ENCODE measurements at regions not wholly inside any gene's neighbourhood (a gene's known extent, or its start where the extent isn't known, plus 50 kb on each side); places are given as distances from the start of the nearest gene placed in this dataset.

GRCh38 chr5:3481175-3481574 is 114.5 kb upstream of the IRX1 start (continued):
- no peak for TF ChIP-seq POLR2AphosphoS5 (IDR thresholded peaks at IDR 0.05; ENCODE audit: low read depth, low read length)

DNA sequence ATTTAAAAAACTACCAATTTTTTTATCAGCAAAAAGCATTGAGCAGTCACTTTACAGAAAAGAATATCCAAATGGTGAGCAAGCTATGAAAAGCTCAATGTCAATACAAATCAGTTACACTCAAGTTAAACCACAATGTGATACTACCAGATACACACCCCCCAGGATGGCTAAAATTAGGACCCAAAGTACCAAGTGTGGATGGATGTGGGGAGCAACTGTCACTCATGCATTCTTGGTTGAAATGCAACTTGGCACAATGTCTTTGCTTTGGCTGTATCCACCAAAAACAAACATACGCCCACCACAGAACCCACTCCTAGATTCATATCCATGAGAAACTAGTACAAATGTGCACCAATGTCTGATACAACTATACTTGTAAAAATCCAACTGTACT is 120.0 kb upstream of the IRX1 start:
- no peak overlapping the region for H3K27ac ChIP-seq (ENCODE audit: low read depth, low read length)
- BruUV-seq (replicated peaks), result no TSS peak
- H3K4me3 ChIP-seq (replicated peaks in 1 of 2; ENCODE audit: low read depth in 1 of 2, low read length in 2 of 2), result no peak overlapping the region
- CTCF ChIA-PET, result no interaction called here
- DNase-seq (ENCODE audit: low read depth, low spot score), result no peak
- TF ChIP-seq ELF1 (IDR thresholded peaks at IDR 0.05; ENCODE audit: borderline replicate concordance, low read depth) (no peak), RAD21 (IDR thresholded peaks at IDR 0.05; ENCODE audit: low read depth) (no peak), EGR1 (IDR thresholded peaks at IDR 0.05; ENCODE audit: low read depth) (no peak), ZFX (IDR thresholded peaks at IDR 0.05) (no peak), CEBPB (IDR thresholded peaks at IDR 0.05; ENCODE audit: low read depth) (no peak), YY1 (IDR thresholded peaks at IDR 0.05; ENCODE audit: extremely low read depth, insufficient replicate concordance, low read depth, low read length) (no peak), JUND (IDR thresholded peaks at IDR 0.05) (no peak), SRF (IDR thresholded peaks at IDR 0.05; ENCODE audit: low read depth) (no peak), POLR2A (IDR thresholded peaks at IDR 0.05; ENCODE audit: borderline replicate concordance, extremely low read depth, insufficient read depth, insufficient read length) (no peak), EZH2phosphoT487 (IDR thresholded peaks at IDR 0.05; ENCODE audit: borderline replicate concordance) (no peak), CBX3 (IDR thresholded peaks at IDR 0.05; ENCODE audit: low read depth) (no peak), SIN3A (IDR thresholded peaks at IDR 0.05; ENCODE audit: low read depth) (no peak), REST (IDR thresholded peaks at IDR 0.05; ENCODE audit: low read depth) (no peak), EZH2 (IDR thresholded peaks at IDR 0.05) (no peak), TCF7L2 (IDR thresholded peaks at IDR 0.05; ENCODE audit: borderline replicate concordance, extremely low read depth, insufficient read depth, insufficient read length) (no peak), POLR2AphosphoS5 (IDR thresholded peaks at IDR 0.05; ENCODE audit: low read depth, low read length) (no peak)
- TF ChIP-seq, protein P1, sequence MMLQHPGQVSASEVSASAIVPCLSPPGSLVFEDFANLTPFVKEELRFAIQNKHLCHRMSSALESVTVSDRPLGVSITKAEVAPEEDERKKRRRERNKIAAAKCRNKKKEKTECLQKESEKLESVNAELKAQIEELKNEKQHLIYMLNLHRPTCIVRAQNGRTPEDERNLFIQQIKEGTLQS (IDR thresholded peaks at IDR 0.05), result no peak
- TF ChIP-seq, protein P2, sequence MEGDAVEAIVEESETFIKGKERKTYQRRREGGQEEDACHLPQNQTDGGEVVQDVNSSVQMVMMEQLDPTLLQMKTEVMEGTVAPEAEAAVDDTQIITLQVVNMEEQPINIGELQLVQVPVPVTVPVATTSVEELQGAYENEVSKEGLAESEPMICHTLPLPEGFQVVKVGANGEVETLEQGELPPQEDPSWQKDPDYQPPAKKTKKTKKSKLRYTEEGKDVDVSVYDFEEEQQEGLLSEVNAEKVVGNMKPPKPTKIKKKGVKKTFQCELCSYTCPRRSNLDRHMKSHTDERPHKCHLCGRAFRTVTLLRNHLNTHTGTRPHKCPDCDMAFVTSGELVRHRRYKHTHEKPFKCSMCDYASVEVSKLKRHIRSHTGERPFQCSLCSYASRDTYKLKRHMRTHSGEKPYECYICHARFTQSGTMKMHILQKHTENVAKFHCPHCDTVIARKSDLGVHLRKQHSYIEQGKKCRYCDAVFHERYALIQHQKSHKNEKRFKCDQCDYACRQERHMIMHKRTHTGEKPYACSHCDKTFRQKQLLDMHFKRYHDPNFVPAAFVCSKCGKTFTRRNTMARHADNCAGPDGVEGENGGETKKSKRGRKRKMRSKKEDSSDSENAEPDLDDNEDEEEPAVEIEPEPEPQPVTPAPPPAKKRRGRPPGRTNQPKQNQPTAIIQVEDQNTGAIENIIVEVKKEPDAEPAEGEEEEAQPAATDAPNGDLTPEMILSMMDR (IDR thresholded peaks at IDR 0.05 in 2 of 3, conservative IDR thresholded peaks at IDR 0.05 in 1 of 3; ENCODE audit: borderline replicate concordance in 1 of 3, insufficient read depth in 1 of 3, low read depth in 2 of 3, low read length in 2 of 3), result no peak
- TF ChIP-seq, protein P3, sequence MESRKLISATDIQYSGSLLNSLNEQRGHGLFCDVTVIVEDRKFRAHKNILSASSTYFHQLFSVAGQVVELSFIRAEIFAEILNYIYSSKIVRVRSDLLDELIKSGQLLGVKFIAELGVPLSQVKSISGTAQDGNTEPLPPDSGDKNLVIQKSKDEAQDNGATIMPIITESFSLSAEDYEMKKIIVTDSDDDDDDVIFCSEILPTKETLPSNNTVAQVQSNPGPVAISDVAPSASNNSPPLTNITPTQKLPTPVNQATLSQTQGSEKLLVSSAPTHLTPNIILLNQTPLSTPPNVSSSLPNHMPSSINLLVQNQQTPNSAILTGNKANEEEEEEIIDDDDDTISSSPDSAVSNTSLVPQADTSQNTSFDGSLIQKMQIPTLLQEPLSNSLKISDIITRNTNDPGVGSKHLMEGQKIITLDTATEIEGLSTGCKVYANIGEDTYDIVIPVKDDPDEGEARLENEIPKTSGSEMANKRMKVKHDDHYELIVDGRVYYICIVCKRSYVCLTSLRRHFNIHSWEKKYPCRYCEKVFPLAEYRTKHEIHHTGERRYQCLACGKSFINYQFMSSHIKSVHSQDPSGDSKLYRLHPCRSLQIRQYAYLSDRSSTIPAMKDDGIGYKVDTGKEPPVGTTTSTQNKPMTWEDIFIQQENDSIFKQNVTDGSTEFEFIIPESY (IDR thresholded peaks at IDR 0.05; ENCODE audit: extremely low read depth, insufficient replicate concordance, low read length), result no peak
- no peak overlapping the region for H3K4me2 ChIP-seq (ENCODE audit: low read length)
- H3K4me1 ChIP-seq (ENCODE audit: control insufficient read depth in 1 of 2, insufficient read depth in 2 of 2, low read length in 2 of 2), result no peaks in the 10 kb centered on the region
- no peaks in the 10 kb centered on the region; the same call in 1 of the 2 replicates for H4K20me1 ChIP-seq (ENCODE audit: insufficient read depth)
- ATAC-seq, result no peak
- H3K9me3 ChIP-seq (ENCODE audit: control insufficient read depth in 1 of 2, insufficient read depth in 1 of 2, low read depth in 1 of 2, low read length in 2 of 2), result no peaks in the 10 kb centered on the region; a peak in 1 of 4 replicates
- RAD21 ChIA-PET (ENCODE audit: low non-redundant PET in 1 of 2, low total read pairs in 2 of 2, uncharacterized antibody in 2 of 2, unreplicated experiment in 2 of 2), result no interaction called here
- no peak overlapping the region for H3K9ac ChIP-seq (ENCODE audit: low read length)
- H2AFZ ChIP-seq (ENCODE audit: low read depth, low read length, poor library complexity, severe bottlenecking), result no peak overlapping the region
- H3K9me2 ChIP-seq (ENCODE audit: insufficient read depth), result no peaks in the 10 kb centered on the region
- intact Hi-C loops (cut with micrococcal nuclease), result no loop called here
- H3K79me2 ChIP-seq (ENCODE audit: insufficient read depth, low read length), result no peaks in the 10 kb centered on the region
- H3K36me3 ChIP-seq (ENCODE audit: control insufficient read depth in 1 of 2, insufficient read depth in 2 of 2, low read length in 2 of 2), result no peaks in the 10 kb centered on the region
- no peaks in the 10 kb centered on the region for H3K27me3 ChIP-seq (ENCODE audit: insufficient read depth, low read length)
- POLR2A ChIA-PET, result no interaction called here
